Skeletal muscle cell (primary cell): ENCODE measurements at regions not wholly inside any gene's neighbourhood (a gene's known extent, or its start where the extent isn't known, plus 50 kb on each side); places are given as distances from the start of the nearest gene placed in this dataset.

Experiments
- DNase-seq: peaks from one replicate; pipeline ENCODE4 v3.0.0-alpha.2; 2010; ENCODE audit warnings: low read depth
- H3K4me3 ChIP-seq: 2 replicates; pipeline ENCODE4 v1.5.1; 2011; ENCODE audit warnings: low read depth, mild to moderate bottlenecking, control low read depth, low read length, moderate library complexity

- no peak overlapping the region for H3K4me3 ChIP-seq
These were observed 53.5 kb upstream of the ACSL1 start for GRCh38 chr4:184879271-184879670.

GRCh38 chr4:184882276-184882675, 56.5 kb upstream of the ACSL1 start:
- no peak overlapping the region for H3K4me3 ChIP-seq
- no peak for DNase-seq

More at GRCh38 chr4:184879271-184879670, 53.5 kb upstream of the ACSL1 start:
- no peak for DNase-seq

DNA sequence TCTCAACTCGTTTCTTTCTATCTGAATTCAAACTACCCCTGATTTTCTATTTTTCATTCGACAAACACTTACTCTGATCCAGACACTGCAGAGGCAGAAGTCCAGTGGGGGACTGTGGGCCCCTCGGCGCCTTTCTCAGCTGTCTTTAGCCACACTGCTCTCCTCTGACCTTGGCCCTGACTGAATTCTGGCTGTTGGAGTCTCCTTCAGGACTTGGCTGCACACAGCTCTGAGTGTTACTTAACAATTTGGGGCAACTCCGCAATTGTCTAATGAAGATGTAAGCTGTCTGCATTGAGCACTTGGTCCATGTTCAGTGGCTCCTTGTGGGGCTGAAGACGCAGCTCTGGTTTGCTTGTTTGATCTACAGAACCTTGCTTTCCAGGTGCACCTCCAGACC, 57.3 kb upstream of the ACSL1 start:
- DNase-seq: no peak
- no peak overlapping the region for H3K4me3 ChIP-seq

DNA sequence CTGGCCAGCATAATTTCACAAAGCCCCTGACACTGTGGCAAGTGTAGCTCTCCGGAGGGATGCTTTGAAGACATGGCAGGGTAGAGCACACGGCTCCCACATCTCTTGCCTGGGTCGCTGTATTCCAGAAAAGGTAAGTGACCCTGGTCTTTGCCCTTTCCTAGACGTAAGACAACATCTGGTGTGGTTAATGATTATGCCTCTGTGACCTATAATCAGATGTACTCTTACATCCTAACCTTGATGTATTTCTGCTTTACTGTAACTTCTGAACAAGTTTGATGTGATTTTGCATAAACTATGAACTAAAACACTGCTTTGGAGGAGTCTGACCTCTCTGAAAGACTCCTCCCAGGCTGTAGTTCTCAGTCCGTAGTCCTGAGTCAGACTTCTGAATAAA, 59.1 kb upstream of the ACSL1 start:
- no peak for DNase-seq
- no peak overlapping the region for H3K4me3 ChIP-seq

GRCh38 chr4:184885602-184886001, 59.8 kb upstream of the ACSL1 start:
- H3K4me3 ChIP-seq: no peak overlapping the region
- DNase-seq: no peak

DNA sequence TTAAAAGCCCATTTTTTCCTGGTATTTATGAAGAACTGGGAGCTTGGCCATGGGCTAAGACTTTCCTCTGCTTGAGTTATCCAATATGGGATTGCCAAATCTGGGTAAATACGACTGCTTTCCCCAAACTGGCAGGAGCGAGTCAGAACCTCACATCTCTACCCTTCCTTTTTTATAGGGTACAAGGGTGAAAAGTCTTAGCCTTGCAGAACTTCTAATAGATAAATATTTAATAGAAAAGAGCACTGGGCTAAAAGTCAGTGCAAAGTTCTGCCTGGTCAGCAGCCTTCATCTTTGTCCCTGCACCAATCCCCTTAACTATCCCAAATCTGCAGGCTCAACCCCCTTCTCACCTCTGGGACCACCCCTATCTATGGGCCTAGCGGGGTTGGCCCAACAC, 61.6 kb upstream of the ACSL1 start:
- no peak for DNase-seq
- no peak overlapping the region for H3K4me3 ChIP-seq

DNA sequence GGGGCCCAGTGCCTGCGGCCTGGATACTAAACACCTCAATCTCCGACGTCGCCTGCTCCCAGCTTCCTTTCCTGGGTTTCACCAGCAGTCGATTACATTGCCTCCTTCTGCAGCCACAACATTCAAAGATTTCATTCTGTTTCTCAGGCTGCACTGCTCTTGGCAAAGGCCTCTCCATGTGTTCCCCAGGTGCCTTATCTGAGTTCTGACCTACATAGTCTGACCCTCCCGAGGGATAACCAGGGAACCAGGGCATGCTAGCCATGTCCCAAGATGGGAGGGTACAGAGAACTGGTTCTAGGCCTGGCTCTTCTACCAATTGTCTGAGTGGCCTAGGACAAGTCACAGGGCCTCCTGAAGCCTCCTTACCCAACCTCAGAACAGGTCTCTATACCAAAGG, 62.2 kb upstream of the ACSL1 start:
- no peak for DNase-seq
- H3K4me3 ChIP-seq: no peak overlapping the region

- H3K4me3 ChIP-seq: no peak overlapping the region
- no peak for DNase-seq
These were observed 64.0 kb upstream of the ACSL1 start for GRCh38 chr4:184889666-184890335.

DNA sequence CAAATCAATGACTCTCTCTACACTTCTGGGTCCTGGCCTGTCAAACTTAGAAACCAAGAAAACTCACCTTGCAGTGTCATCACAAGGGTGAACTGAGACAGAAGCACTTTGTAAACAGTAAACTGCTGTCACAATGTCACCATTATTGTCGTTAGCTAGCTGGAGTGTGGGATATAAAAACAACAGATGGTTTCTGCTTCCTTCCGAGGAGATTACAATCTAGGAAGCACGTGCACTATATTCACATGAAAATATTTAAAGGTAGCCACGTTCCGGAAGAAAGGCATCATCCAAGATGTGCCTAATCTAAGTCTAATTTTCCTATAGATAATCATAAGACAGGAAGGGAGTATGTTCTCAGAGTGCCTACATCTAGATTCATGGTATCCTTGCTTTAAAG, 64.7 kb upstream of the ACSL1 start:
- H3K4me3 ChIP-seq: no peak overlapping the region
- DNase-seq: no peak

- no peak overlapping the region for H3K4me3 ChIP-seq
- DNase-seq: no peak
These were observed 66.1 kb upstream of the ACSL1 start for GRCh38 chr4:184891816-184892397.

- H3K4me3 ChIP-seq: no peak overlapping the region
- DNase-seq: no peak
These were observed 67.2 kb upstream of the ACSL1 start for GRCh38 chr4:184892999-184893398.

DNA sequence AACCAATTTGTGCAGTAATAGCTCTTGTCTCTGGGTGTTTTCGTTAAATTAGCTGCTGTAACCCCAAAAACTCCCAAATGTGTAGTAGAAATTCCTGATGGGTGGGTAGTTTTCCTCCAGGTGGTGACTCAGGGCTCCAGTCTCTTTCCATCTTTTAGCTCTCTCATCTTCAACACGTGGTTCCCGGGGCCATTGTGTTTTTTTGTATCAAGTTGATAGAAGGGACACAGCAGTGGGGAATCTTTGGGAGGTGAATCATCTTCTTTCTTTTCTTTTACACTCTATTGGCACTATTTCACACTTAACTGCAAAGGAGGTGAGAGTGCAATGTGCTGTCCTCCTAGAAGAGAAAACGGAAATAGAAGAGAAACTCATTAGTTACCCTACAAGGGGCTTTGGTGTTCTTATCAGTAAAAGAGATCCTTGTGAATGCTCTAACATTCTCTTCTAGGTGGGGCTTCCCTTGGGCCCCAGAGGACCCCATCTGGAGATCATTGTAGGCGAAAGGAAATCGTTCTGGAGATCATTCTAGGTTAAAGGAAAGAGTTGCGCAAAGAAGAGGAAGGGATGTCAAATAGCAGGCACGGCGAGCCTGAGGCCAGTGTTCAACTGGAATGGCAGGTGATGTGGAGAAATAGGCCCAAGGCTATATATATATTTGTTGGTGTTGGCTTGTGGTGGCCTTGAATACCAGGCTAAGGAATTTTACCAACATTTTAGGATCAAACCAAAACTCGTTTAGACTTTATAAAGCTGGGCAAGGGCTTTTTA, 68.2 kb upstream of the ACSL1 start:
- no peak for DNase-seq
- H3K4me3 ChIP-seq: no peak overlapping the region

DNA sequence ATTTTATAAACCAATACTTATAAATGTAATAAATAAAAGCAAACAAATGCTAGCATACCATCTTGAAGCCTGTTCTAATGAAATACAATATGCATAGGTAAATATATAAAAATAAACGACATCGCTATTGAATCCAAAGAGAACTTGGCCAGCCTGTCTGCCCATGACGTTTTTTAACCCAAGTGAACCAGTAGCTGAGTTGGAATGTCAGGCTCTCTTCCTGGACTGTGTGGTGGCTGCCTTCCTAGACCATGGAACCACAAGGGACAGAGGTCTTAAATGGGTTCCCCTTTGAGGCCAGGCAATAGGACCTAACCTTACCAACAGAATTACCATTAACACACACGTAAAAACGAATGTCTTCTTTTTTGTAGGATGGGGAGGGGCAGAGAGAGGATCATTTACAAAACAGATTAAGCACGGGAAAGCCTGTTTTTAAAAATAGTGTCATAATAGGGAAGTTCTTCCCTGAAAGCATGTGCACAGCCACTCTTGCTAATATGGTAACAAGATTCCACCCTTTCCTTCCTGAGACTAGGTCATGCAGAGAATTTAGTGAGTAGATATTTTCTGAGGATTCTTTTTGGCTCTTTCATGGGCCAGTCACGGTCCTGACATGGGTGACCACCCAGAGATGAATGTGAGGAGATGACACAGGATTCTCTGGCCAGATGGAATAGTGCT, 69.4 kb upstream of the ACSL1 start:
- H3K4me3 ChIP-seq: no peak overlapping the region
- DNase-seq: no peak

DNA sequence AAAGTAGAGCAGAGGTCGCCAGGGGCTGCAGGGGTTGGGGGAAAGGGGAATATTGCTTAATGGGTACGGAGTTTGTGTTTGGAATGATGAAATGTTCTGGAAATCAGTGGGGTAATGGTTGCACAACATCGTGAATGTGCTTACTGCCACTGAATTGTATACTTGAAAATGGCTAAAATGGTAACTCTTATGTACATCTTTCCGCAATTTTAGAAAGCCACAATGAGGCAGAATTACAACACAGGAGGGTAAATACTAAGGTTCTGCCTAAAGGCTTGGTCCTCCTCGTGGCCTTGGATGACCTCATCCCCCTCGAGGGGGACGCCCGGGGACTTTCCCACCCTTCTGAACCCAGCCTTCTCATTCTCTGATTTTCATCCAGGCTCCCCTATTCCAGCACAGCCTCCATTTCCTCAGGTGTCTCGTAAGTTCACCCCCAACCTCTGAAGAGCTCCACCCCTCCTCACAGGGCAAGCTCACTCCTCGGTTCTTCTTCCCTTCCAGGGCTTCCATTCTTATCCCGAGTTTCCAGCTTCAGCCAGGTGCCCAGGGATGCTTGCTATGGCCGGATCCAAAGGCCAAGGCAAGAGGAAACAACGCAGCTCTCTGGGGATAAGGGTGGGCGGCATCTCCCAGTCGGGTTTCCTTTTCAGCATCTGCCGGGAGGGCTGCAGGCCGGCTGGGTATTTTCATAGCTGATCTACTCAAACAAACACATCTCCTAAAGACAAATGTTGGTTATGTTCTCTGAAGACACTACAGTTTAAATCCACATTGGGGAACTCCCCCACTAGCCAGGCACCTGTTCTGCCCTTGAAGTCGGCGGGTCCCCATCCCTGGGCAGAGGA, 71.3 kb upstream of the ACSL1 start:
- H3K4me3 ChIP-seq: no peak overlapping the region
- DNase-seq: no peak

- DNase-seq: no peak
- no peak overlapping the region for H3K4me3 ChIP-seq
These were observed 72.1 kb upstream of the ACSL1 start for GRCh38 chr4:184897895-184898294.

- no peak overlapping the region for H3K4me3 ChIP-seq
- DNase-seq: no peak
These were observed 73.0 kb upstream of the ACSL1 start for GRCh38 chr4:184898793-184899192.

- H3K4me3 ChIP-seq: no peak overlapping the region
- no peak for DNase-seq
These were observed 73.7 kb upstream of the ACSL1 start for GRCh38 chr4:184899261-184900134.

- DNase-seq: no peak
- H3K4me3 ChIP-seq: no peak overlapping the region
These were observed 74.4 kb upstream of the ACSL1 start for GRCh38 chr4:184900184-184900583.

DNA sequence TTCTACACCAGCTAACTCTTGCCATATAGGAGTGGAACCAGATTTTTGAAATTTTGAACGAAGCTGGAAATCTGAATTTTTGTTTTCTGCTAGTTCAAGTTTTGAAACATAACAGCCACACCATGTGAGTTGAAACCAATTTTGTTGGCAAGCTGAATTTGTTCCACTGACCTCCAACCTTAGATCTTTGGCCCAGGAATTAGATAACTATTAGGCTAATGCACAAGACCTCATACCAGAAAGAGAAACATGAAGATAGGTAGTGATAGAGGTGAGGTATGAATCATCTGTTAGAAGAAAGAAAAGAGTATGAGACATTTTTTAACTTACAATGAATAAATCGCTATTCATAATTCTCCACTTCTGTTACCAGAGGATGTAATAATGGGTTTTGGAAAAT, 76.8 kb upstream of the ACSL1 start:
- H3K4me3 ChIP-seq: no peak overlapping the region
- no peak for DNase-seq
